HEK293T (cell line): ENCODE measurements at regions not wholly inside any gene's neighbourhood (a gene's known extent, or its start where the extent isn't known, plus 50 kb on each side); places are given as distances from the start of the nearest gene placed in this dataset.

Experiments
- CTCF ChIA-PET: fragments of 350-600 bp; formaldehyde crosslinking; extraction: SDS; loops from one replicate; lab custom pipeline; 2021; ENCODE audit warnings: antibody characterized with exemption, inconsistent platforms; lab: Yijun Ruan, JAX
- POLR2A ChIA-PET: fragments of 350-600 bp; formaldehyde crosslinking; extraction: SDS; loops from one replicate; lab custom pipeline; 2020; ENCODE audit warnings: antibody characterized with exemption, inconsistent platforms; lab: Yijun Ruan, JAX
- DNase-seq: peaks from one replicate; pipeline ENCODE4 v3.0.0; 2012; ENCODE audit warnings: mixed read lengths; ENCODE audit errors: extremely low spot score
- ARNT ChIP-seq: fragments of 450-650 bp; IDR thresholded peaks from 2 replicates; pipeline ENCODE4 v1.6.1; 2017; ENCODE audit warnings: mild to moderate bottlenecking
- BHLHE40 ChIP-seq: fragments of 450-650 bp; IDR thresholded peaks from 2 replicates; pipeline ENCODE4 v1.6.1; 2016; ENCODE audit warnings: mild to moderate bottlenecking, moderate library complexity, borderline replicate concordance
- CTBP1 ChIP-seq: fragments of 450-650 bp; IDR thresholded peaks from 2 replicates; pipeline ENCODE4 v1.6.1; 2016; ENCODE audit warnings: borderline replicate concordance
- ELF4 ChIP-seq: fragments of 450-650 bp; IDR thresholded peaks from 2 replicates; pipeline ENCODE4 v1.6.1; 2017; ENCODE audit warnings: antibody characterized with exemption
- FOXA1 ChIP-seq: fragments of 450-650 bp; IDR thresholded peaks from 2 replicates; pipeline ENCODE4 v1.6.1; 2016; ENCODE audit warnings: mild to moderate bottlenecking
- FOXK2 ChIP-seq: fragments of 450-650 bp; IDR thresholded peaks from 2 replicates; pipeline ENCODE4 v1.6.1; 2016; ENCODE audit warnings: mild to moderate bottlenecking
- FOXM1 ChIP-seq: fragments of 450-650 bp; IDR thresholded peaks from 2 replicates; pipeline ENCODE4 v1.6.1; 2017; ENCODE audit warnings: mild to moderate bottlenecking, borderline replicate concordance
- HDGF ChIP-seq: fragments of 450-650 bp; IDR thresholded peaks from 2 replicates; pipeline ENCODE4 v1.6.1; 2017; ENCODE audit warnings: antibody characterized with exemption, borderline replicate concordance
- L3MBTL2 ChIP-seq: fragments of 450-650 bp; conservative IDR thresholded peaks from 2 replicates; pipeline ENCODE4 v1.6.1; 2016; ENCODE audit warnings: mild to moderate bottlenecking
- LEF1 ChIP-seq: fragments of 450-650 bp; IDR thresholded peaks from 2 replicates; pipeline ENCODE4 v1.6.1; 2017; ENCODE audit warnings: mild to moderate bottlenecking, borderline replicate concordance
- NFRKB ChIP-seq: fragments of 450-650 bp; IDR thresholded peaks from 2 replicates; pipeline ENCODE4 v1.6.1; 2016; ENCODE audit warnings: mild to moderate bottlenecking, moderate library complexity
- PKNOX1 ChIP-seq: fragments of 450-650 bp; IDR thresholded peaks from 2 replicates; pipeline ENCODE4 v1.6.1; 2016
- SP1 ChIP-seq: fragments of 450-650 bp; IDR thresholded peaks from 2 replicates; pipeline ENCODE4 v1.6.1; 2017
- SUZ12 ChIP-seq: fragments of 450-650 bp; IDR thresholded peaks from 2 replicates; pipeline ENCODE4 v1.6.1; 2016; ENCODE audit warnings: mild to moderate bottlenecking
- TARDBP ChIP-seq: fragments of 450-650 bp; IDR thresholded peaks from 2 replicates; pipeline ENCODE4 v1.6.1; 2016
- ZNF384 ChIP-seq: fragments of 450-650 bp; IDR thresholded peaks from 2 replicates; pipeline ENCODE4 v1.6.1; 2016

GRCh38 chr14:66141733-66142132 lies 344.4 kb upstream of the CCDC196 start:
- TF ChIP-seq ELF4 (no peak), FOXM1 (no peak), PKNOX1 (no peak), L3MBTL2 (no peak), BHLHE40 (no peak), TARDBP (no peak), SP1 (no peak), ARNT (no peak), FOXA1 (no peak), SUZ12 (no peak), CTBP1 (no peak), LEF1 (no peak), NFRKB (no peak), HDGF (no peak), FOXK2 (no peak), ZNF384 (no peak)
- DNase-seq, result no peak
- ChIA-PET POLR2A (no interaction called here), CTCF (no interaction called here)

GRCh38 chr14:66143387-66144112 lies 342.6 kb upstream of the CCDC196 start:
- ChIA-PET CTCF (no interaction called here), POLR2A (no interaction called here)
- DNase-seq, result no peak
- TF ChIP-seq FOXM1, result no peak
- no peak for TF ChIP-seq ZNF384
- no peak for TF ChIP-seq ARNT
- no peak for TF ChIP-seq PKNOX1
- no peak for TF ChIP-seq TARDBP
- no peak for TF ChIP-seq SP1
- no peak for TF ChIP-seq LEF1
- TF ChIP-seq HDGF, result no peak
- no peak for TF ChIP-seq NFRKB
- no peak for TF ChIP-seq L3MBTL2
- TF ChIP-seq FOXA1, result no peak
- no peak for TF ChIP-seq BHLHE40
- TF ChIP-seq SUZ12, result no peak
- TF ChIP-seq CTBP1, result no peak
- TF ChIP-seq ELF4, result no peak

- no peak for DNase-seq
- POLR2A ChIA-PET, result no interaction called here
- TF ChIP-seq TARDBP, result no peak
- TF ChIP-seq FOXM1, result no peak
- no peak for TF ChIP-seq PKNOX1
- TF ChIP-seq ELF4, result no peak
- TF ChIP-seq SP1, result no peak
- CTCF ChIA-PET, result no interaction called here
Observed at GRCh38 chr14:66152302-66152701, 333.9 kb upstream of the CCDC196 start.

- TF ChIP-seq SUZ12 (no peak), ZNF384 (no peak), ELF4 (no peak), NFRKB (no peak), SP1 (no peak)
- DNase-seq, result no peak
- ChIA-PET POLR2A (no interaction called here), CTCF (no interaction called here)
Observed at GRCh38 chr14:66152747-66153146, 333.4 kb upstream of the CCDC196 start.

- TF ChIP-seq CTBP1, result no peak
- no peak for TF ChIP-seq L3MBTL2
- TF ChIP-seq SUZ12, result no peak
- no peak for TF ChIP-seq BHLHE40
- no peak for TF ChIP-seq NFRKB
- TF ChIP-seq FOXM1, result no peak
- TF ChIP-seq PKNOX1, result no peak
- TF ChIP-seq LEF1, result no peak
- TF ChIP-seq TARDBP, result no peak
- TF ChIP-seq HDGF, result no peak
- TF ChIP-seq FOXK2, result no peak
- TF ChIP-seq ARNT, result no peak
- TF ChIP-seq FOXA1, result no peak
- no peak for TF ChIP-seq SP1
- no peak for DNase-seq
- ChIA-PET POLR2A (no interaction called here), CTCF (no interaction called here)
Observed at GRCh38 chr14:66163023-66163422, 323.1 kb upstream of the CCDC196 start.

GRCh38 chr14:66165337-66165736 lies 320.8 kb upstream of the CCDC196 start:
- POLR2A ChIA-PET, result no interaction called here
- CTCF ChIA-PET, result no interaction called here
- TF ChIP-seq TARDBP (no peak), ZNF384 (no peak), FOXK2 (no peak), SUZ12 (no peak), BHLHE40 (no peak), SP1 (no peak), CTBP1 (no peak), PKNOX1 (no peak), NFRKB (no peak), FOXM1 (no peak), LEF1 (no peak), ELF4 (no peak), L3MBTL2 (no peak), HDGF (no peak), FOXA1 (no peak), ARNT (no peak)
- no peak for DNase-seq
